ENCODE measurements at regions not wholly inside any gene's neighbourhood (a gene's known extent, or its start where the extent isn't known, plus 50 kb on each side); places are given as distances from the start of the nearest gene placed in this dataset.

DNA sequence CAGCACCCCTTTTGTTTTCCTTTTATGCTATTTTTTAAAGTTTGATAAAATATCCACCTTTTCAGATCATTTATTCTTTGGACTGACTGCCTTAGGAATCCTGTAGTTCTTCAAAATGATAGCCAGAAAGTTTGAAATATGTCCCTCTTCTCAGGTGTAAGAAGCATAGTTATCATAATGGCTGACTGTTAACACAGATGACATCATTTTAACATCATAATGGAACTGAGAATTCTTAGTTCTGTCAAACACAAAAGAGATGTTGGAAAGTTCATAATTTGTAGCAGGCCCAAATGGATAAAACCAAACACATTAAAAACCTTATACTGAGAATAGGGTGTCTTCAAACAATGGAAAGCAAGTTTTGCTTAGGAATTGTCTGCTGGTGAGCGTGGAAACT, 1254.4 kb downstream of the ADGRL3 start:
- DNase-seq (ENCODE audit: low spot score) (no peak), ATAC-seq (no peak), FAIRE-seq (no peak)
- intact Hi-C loops (cut with micrococcal nuclease; ENCODE audit: unreplicated experiment), result no loop called here
- Histone ChIP-seq H3K27me3 (ENCODE audit: control insufficient read depth in 1 of 2, insufficient read depth in 2 of 2, low read length in 2 of 2) (no peaks in the 10 kb centered on the region), H3K36me3 (replicated peaks in 1 of 2; ENCODE audit: control insufficient read depth in 1 of 2, insufficient read depth in 2 of 2, low read length in 2 of 2) (no peaks in the 10 kb centered on the region), H3K4me2 (ENCODE audit: low read depth, low read length) (no peak overlapping the region), H3K27ac (ENCODE audit: extremely low read length, insufficient read depth, low read length) (no peak overlapping the region), H2AFZ (ENCODE audit: low read length) (no peak overlapping the region), H3K9me3 (ENCODE audit: low read length) (peaks cover 6% of the 10 kb centered on the region; the same call in 1 of the 2 replicates), H3K79me2 (ENCODE audit: insufficient read depth, low read length) (no peaks in the 10 kb centered on the region), H3K4me1 (ENCODE audit: insufficient read depth, low read length) (no peaks in the 10 kb centered on the region), H3K9ac (ENCODE audit: insufficient read depth, low read depth, low read length) (no peak overlapping the region), H3K4me3 (replicated peaks in 1 of 3; ENCODE audit: insufficient read depth in 1 of 3, low read depth in 2 of 3, low read length in 3 of 3) (no peak overlapping the region), H4K20me1 (ENCODE audit: insufficient read depth, low read length) (no peaks in the 10 kb centered on the region)
- CTCF ChIA-PET (ENCODE audit: low intra/inter-chr PET ratio, low total read pairs), result no interaction called here
- in situ Hi-C loops (cut with HindIII; ENCODE audit: extremely low pct_ligation_motif_present, low pct_unique_long_range_greater_than_20kb), result no loop called here
- POLR2A ChIA-PET, result no interaction called here
- 0% methylated on average over 1 of the region's 1 CpG for WGBS (ENCODE audit: low lambda C conversion rate)
- TF ChIP-seq ATF7 (IDR thresholded peaks at IDR 0.05) (peak; percentile 32; the same call in 1 of the 2 replicates), ATF7 (CRISPR knock-in tag; IDR thresholded peaks at IDR 0.05) (no peak), SRSF1 (optimal IDR thresholded peaks at IDR 0.05; ENCODE audit: low read depth, low read length) (no peak)
- no TSS peak for BruUV-seq (replicated peaks)

GRCh38 chr4:62450740-62451139, 1250.6 kb downstream of the ADGRL3 start:
- ATAC-seq, result no peak
- Histone ChIP-seq H3K79me2 (ENCODE audit: insufficient read depth, low read length) (no peaks in the 10 kb centered on the region), H3K4me3 (replicated peaks in 1 of 3; ENCODE audit: insufficient read depth in 1 of 3, low read depth in 2 of 3, low read length in 3 of 3) (no peak overlapping the region), H3K9me3 (ENCODE audit: low read length) (peaks cover 27% of the 10 kb centered on the region), H4K20me1 (ENCODE audit: insufficient read depth, low read length) (no peaks in the 10 kb centered on the region), H3K9ac (ENCODE audit: insufficient read depth, low read depth, low read length) (no peak overlapping the region), H2AFZ (ENCODE audit: low read length) (no peak overlapping the region), H3K27me3 (ENCODE audit: control insufficient read depth in 1 of 2, insufficient read depth in 2 of 2, low read length in 2 of 2) (no peaks in the 10 kb centered on the region), H3K27ac (ENCODE audit: extremely low read length, insufficient read depth, low read length) (no peak overlapping the region), H3K4me2 (ENCODE audit: low read depth, low read length) (no peak overlapping the region), H3K36me3 (replicated peaks in 1 of 2; ENCODE audit: control insufficient read depth in 1 of 2, insufficient read depth in 2 of 2, low read length in 2 of 2) (no peaks in the 10 kb centered on the region), H3K4me1 (ENCODE audit: insufficient read depth, low read length) (no peaks in the 10 kb centered on the region)
- BruUV-seq (replicated peaks), result no TSS peak
- DNase-seq (ENCODE audit: low spot score), result no peak
- no peak for FAIRE-seq
- intact Hi-C loops (cut with micrococcal nuclease; ENCODE audit: unreplicated experiment), result no loop called here
- in situ Hi-C loops (cut with HindIII; ENCODE audit: extremely low pct_ligation_motif_present, low pct_unique_long_range_greater_than_20kb), result no loop called here
- ChIA-PET POLR2A (no interaction called here), CTCF (ENCODE audit: low intra/inter-chr PET ratio, low total read pairs) (no interaction called here)
- no peak for TF ChIP-seq ZNF20 (CRISPR knock-in tag; IDR thresholded peaks at IDR 0.05)

- 0% methylated on average over 2 of the region's 2 CpGs for WGBS (ENCODE audit: low lambda C conversion rate)
- no peaks in the 10 kb centered on the region for H3K4me1 ChIP-seq (ENCODE audit: insufficient read depth, low read length)
- H3K4me3 ChIP-seq (replicated peaks in 1 of 3; ENCODE audit: insufficient read depth in 1 of 3, low read depth in 2 of 3, low read length in 3 of 3), result no peak overlapping the region
- ChIA-PET CTCF (ENCODE audit: low intra/inter-chr PET ratio, low total read pairs) (no interaction called here), POLR2A (no interaction called here)
- no TSS peak for BruUV-seq (replicated peaks)
- no peak for ATAC-seq
- no peak for FAIRE-seq
- no peak for DNase-seq (ENCODE audit: low spot score)
- H3K79me2 ChIP-seq (ENCODE audit: insufficient read depth, low read length), result no peaks in the 10 kb centered on the region
- peaks cover 32% of the 10 kb centered on the region for H3K9me3 ChIP-seq (ENCODE audit: low read length)
- H3K27me3 ChIP-seq (ENCODE audit: control insufficient read depth in 1 of 2, insufficient read depth in 2 of 2, low read length in 2 of 2), result no peaks in the 10 kb centered on the region
- H4K20me1 ChIP-seq (ENCODE audit: insufficient read depth, low read length), result no peaks in the 10 kb centered on the region
- intact Hi-C loops (cut with micrococcal nuclease; ENCODE audit: unreplicated experiment) (no loop called here), in situ Hi-C loops (cut with HindIII; ENCODE audit: extremely low pct_ligation_motif_present, low pct_unique_long_range_greater_than_20kb) (no loop called here)
- H2AFZ ChIP-seq (ENCODE audit: low read length), result no peak overlapping the region
- H3K4me2 ChIP-seq (ENCODE audit: low read depth, low read length), result no peak overlapping the region
- H3K9ac ChIP-seq (ENCODE audit: insufficient read depth, low read depth, low read length), result no peak overlapping the region
- no peak overlapping the region for H3K27ac ChIP-seq (ENCODE audit: extremely low read length, insufficient read depth, low read length)
- H3K36me3 ChIP-seq (replicated peaks in 1 of 2; ENCODE audit: control insufficient read depth in 1 of 2, insufficient read depth in 2 of 2, low read length in 2 of 2), result no peaks in the 10 kb centered on the region
- TF ChIP-seq ZNF260 (CRISPR knock-in tag; IDR thresholded peaks at IDR 0.05; ENCODE audit: borderline replicate concordance, low read depth) (no peak), ZNF558 (CRISPR knock-in tag; IDR thresholded peaks at IDR 0.05; ENCODE audit: borderline replicate concordance) (no peak), SP140L (CRISPR knock-in tag; IDR thresholded peaks at IDR 0.05; ENCODE audit: borderline replicate concordance) (no peak), MIER2 (CRISPR knock-in tag; IDR thresholded peaks at IDR 0.05) (no peak), SIN3A (IDR thresholded peaks at IDR 0.05; ENCODE audit: borderline replicate concordance, low read depth, low read length) (no peak)
Observed at GRCh38 chr4:62449538-62449937, 1249.4 kb downstream of the ADGRL3 start.

All from HepG2 (cell line).